A549 (cell line): ENCODE measurements at regions not wholly inside any gene's neighbourhood (a gene's known extent, or its start where the extent isn't known, plus 50 kb on each side); places are given as distances from the start of the nearest gene placed in this dataset.
"Not testable (repeated sequence)": the region's sequence is repeated elsewhere in the genome, so short reads cannot be mapped to it uniquely, and the experiment has no call there.

ENCODE experiments used
- ATAC-seq, 2 experiments: fragments of 200-7000 bp in 1 of 2; fragments of >200 bp in 1 of 2; cut with Nextera tagmentation in 1 of 2; cut with Tn5 transposase in 1 of 2; 3 replicates each; pipeline versions ENCODE4 v1.8.0 to v1.9.1; 2018 to 2020; ENCODE audit warnings: mild to moderate bottlenecking in 1 of 2, moderate library complexity in 1 of 2
- CTCF ChIA-PET: fragments of 300-600 bp; sonication (Branson Sonifier 250); formaldehyde crosslinking; extraction: SDS; loops from one replicate; lab custom pipeline; 2021; ENCODE audit warnings: antibody characterized with exemption, inconsistent platforms; lab: Yijun Ruan, JAX
- POLR2A ChIA-PET: fragments of 350-600 bp; formaldehyde crosslinking; extraction: SDS; loops from one replicate; lab custom pipeline; 2021; ENCODE audit warnings: antibody characterized with exemption, inconsistent platforms; lab: Yijun Ruan, JAX
- DNase-seq, 2 experiments: peaks; one replicate each; pipeline versions ENCODE4 v3.0.0 to v3.0.0-alpha.2; 2011 to 2016; ENCODE audit warnings: low read depth in 1 of 2, low spot score in 1 of 2
- FAIRE-seq: peaks from 2 replicates; lab custom pipeline; 2011; peaks lifted over from hg19 to GRCh38; lab: Jason Lieb, UNC
- H3K27ac ChIP-seq, 2 experiments: fragments of >200 bp; sonication (Bioruptor Twin); formaldehyde crosslinking; 3 replicates each; pipeline ENCODE4 v1.5.1; 2016 to 2017
- H3K4me1 ChIP-seq: fragments of >200 bp; sonication (Bioruptor Twin); formaldehyde crosslinking; 3 replicates; pipeline ENCODE4 v1.6.1; 2016
- H3K4me2 ChIP-seq: fragments of >200 bp; sonication (Bioruptor Twin); formaldehyde crosslinking; 3 replicates; pipeline ENCODE4 v1.6.1; 2016
- H3K4me3 ChIP-seq: fragments of >200 bp; sonication (Bioruptor Twin); formaldehyde crosslinking; 3 replicates; pipeline ENCODE4 v1.5.1; 2016
- H3K9me3 ChIP-seq: fragments of >200 bp; sonication (Bioruptor Twin); formaldehyde crosslinking; 3 replicates; pipeline ENCODE4 v1.6.1; 2016
- HOXB13 ChIP-seq: fragments of 250-450 bp; sonication (Bioruptor Pico); IDR thresholded peaks from 2 replicates; pipeline ENCODE4 v1.5.0; 2020; ENCODE audit warnings: low read depth, mild to moderate bottlenecking, moderate library complexity
- ZNF302 ChIP-seq: fragments of 250-450 bp; sonication (Bioruptor Pico); IDR thresholded peaks from 2 replicates; pipeline ENCODE4 v1.9.0; 2021; ENCODE audit warnings: inconsistent platforms, mild to moderate bottlenecking, moderate library complexity
- WGBS: methylation state at CpG from one replicate; pipeline ENCODE4 v1.1.6; 2017; ENCODE audit errors: missing lambda C conversion rate; 5-methylcytosine and 5-hydroxymethylcytosine counted together
- TF ChIP-seq, protein P1 (sequence below): fragments of >200 bp; sonication (Bioruptor Twin); formaldehyde crosslinking; IDR thresholded peaks from 3 replicates; pipeline ENCODE4 v1.5.1; 2016

DNA sequence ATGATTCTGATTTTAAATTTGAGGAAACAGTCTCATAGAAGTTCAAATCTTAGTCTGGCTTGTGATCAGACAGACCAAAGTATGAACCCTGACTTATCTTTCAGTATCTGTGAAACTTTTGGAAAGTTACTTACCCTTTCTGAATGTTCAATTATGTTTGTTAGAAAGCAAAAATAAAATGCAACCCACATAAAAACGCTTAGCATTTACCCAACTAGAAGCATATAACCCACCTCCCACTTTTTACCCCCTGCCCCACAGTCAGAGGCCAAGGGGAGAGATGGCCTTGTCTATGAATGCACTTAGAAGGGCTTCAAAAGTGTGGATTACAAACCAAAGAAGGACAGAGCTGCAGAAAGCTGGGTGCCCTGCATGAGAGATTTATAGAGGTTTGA, 248.2 kb downstream of the SPATA31A6 start:
- DNase-seq = peak in 1 of 2 experiments; percentile 30
- POLR2A ChIA-PET, FAIRE-seq, H3K9me3 ChIP-seq, CTCF ChIA-PET, H3K4me3 ChIP-seq: not testable (repeated sequence)
- WGBS = 2% methylated on average over 1 of the region's 1 CpG
- Histone ChIP-seq H3K27ac (peak overlapping the region; percentile 71 to 80), H3K4me1 (peaks cover 43% of the 10 kb centered on the region), H3K4me2 (peak overlapping the region; percentile 31)
- TF ChIP-seq HOXB13 (CRISPR knock-in tag) = peak; percentile 51; the same call in 1 of the 2 replicates
- TF ChIP-seq ZNF302 (CRISPR knock-in tag) = peak; percentile 86
- ATAC-seq = peak; percentile 37 to 52

DNA sequence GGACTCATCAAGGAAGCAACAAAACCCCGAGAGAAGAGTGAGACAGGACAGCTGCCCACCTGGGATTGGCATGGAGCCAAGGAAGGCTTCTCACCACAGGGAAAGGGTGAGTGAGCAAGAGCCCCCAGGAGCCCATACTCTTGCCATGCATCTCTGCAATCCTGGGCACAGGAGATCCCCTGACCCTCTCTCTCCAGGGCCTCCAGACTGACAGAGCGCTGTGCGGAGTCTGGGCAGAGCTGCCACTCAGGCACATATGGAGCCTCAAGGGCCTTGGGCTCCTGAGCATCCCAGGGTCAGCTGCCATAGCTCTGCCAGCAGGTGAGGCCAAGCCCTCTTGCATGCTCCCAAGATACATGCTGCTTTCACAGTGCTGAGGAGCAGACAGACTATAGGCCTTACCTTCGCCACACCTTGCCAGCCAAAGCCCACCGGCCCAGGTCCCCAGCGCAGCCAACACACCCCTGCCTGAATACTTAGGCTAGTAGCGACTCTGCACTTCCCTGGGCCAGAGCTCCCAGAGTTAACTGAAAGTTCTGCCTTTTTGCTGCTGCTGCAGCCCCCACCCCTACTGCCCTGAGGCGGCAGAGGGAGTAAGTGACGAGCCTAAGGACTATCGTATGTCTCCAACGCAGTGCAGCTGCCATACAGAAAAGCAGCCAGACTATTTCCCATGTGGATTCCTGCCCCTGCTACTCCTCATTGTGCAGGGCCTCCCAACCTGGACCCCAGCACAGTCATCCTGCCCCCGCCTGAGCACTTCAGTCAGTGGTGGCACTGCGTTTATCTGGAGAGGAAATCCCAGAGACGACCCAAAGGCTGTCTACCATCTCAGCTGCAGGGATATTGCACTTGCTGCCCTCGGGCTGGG, 251.6 kb downstream of the SPATA31A6 start:
- FAIRE-seq, H3K4me2 ChIP-seq, H3K4me3 ChIP-seq, H3K9me3 ChIP-seq, ATAC-seq, DNase-seq, POLR2A ChIA-PET, CTCF ChIA-PET: not testable (repeated sequence)
- WGBS = 74% methylated on average over 15 of the region's 15 CpGs
- peaks cover 47% of the 10 kb centered on the region for H3K4me1 ChIP-seq
- H3K27ac ChIP-seq = peak overlapping the region; percentile 34 to 57; a peak in 5 of 6 replicates

DNA sequence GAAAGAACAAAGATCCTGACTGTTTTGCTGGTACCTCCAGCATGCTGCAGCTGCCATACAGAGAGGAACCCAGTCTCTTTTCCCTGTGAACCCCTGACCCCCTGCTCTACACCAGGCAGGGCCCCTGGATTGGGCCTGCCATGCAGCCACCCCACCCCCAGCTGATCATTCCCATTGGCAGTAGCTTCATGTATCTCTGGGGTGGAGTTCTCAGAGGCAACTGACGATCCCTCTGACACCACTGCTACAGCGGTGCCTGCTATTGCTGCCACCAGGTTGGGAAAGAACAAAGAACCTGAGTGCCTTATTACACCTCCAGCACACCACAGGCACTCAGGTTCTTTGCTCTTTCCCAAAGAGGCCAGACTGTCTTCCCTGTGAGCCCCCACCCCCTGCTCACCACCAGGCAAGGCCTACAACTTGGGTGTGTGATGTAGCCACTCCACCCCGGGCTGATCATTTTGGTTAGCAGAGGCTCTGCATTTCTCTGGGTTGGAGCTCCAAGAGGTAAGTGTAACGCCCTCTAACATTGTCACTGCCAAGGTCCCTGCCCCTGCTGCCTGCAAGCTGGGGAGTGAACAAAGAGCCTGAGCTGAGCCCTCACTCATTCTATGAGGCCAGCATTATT, 252.4 kb downstream of the SPATA31A6 start:
- FAIRE-seq, DNase-seq, ATAC-seq, H3K9me3 ChIP-seq, POLR2A ChIA-PET, CTCF ChIA-PET, H3K4me3 ChIP-seq: not testable (repeated sequence)
- Histone ChIP-seq H3K4me1 (peaks cover 40% of the 10 kb centered on the region), H3K4me2 (peak overlapping the region; percentile 18; the same call in 2 of the 3 replicates), H3K27ac (peak overlapping the region; percentile 34 to 57; a peak in 5 of 6 replicates)
- WGBS = 81% methylated on average over 3 of the region's 4 CpGs

DNA sequence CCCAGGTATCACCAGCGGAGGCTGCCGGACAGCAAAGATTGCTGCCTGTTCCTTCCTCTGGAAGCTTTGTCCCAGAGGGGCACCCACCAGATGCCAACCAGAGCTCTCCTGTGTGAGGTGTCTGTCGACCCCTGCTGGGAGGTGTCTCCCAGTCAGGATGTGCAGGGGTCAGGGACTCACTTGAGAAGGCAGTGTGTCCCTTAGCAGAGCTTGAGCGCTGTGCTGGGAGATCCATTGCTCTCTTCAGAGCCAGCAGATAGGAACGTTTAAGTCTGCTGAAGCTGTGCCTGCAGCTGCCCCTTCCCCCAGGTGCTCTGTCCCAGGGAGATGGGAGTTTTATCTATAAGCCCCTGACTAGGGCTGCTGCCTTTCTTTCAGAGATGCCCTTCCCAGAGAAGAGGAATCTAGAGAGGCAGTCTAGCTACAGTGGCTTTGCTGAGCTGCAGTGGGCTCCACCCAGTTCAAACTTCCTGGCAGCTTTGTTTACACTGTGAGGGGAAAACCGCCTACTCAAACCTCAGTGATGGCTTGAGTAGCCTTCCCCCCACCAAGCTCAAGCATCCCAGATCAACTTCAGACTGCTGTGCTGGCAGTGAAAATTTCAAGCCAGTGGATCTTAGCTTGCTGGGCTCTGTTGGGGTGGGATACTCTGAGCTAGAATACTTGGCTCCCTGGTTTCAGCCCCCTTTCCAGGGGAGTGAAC, 253.7 kb downstream of the SPATA31A6 start:
- CTCF ChIA-PET, FAIRE-seq, H3K9me3 ChIP-seq, POLR2A ChIA-PET, H3K4me3 ChIP-seq: not testable (repeated sequence)
- H3K4me1 ChIP-seq = peaks cover 30% of the 10 kb centered on the region
- ATAC-seq (peak in 1 of 2 experiments; percentile 82; a peak in 3 of 6 replicates), DNase-seq (peak in 1 of 2 experiments; percentile 55)
- H3K4me2 ChIP-seq = peak overlapping the region; percentile 63
- TF ChIP-seq, protein P1, sequence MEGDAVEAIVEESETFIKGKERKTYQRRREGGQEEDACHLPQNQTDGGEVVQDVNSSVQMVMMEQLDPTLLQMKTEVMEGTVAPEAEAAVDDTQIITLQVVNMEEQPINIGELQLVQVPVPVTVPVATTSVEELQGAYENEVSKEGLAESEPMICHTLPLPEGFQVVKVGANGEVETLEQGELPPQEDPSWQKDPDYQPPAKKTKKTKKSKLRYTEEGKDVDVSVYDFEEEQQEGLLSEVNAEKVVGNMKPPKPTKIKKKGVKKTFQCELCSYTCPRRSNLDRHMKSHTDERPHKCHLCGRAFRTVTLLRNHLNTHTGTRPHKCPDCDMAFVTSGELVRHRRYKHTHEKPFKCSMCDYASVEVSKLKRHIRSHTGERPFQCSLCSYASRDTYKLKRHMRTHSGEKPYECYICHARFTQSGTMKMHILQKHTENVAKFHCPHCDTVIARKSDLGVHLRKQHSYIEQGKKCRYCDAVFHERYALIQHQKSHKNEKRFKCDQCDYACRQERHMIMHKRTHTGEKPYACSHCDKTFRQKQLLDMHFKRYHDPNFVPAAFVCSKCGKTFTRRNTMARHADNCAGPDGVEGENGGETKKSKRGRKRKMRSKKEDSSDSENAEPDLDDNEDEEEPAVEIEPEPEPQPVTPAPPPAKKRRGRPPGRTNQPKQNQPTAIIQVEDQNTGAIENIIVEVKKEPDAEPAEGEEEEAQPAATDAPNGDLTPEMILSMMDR = 0 out of 3 replicates have a peak, but pooled peaks have one; percentile 13
- peak overlapping the region; percentile 73 to 79 for H3K27ac ChIP-seq
- WGBS = 41% methylated on average over 4 of the region's 6 CpGs

DNA sequence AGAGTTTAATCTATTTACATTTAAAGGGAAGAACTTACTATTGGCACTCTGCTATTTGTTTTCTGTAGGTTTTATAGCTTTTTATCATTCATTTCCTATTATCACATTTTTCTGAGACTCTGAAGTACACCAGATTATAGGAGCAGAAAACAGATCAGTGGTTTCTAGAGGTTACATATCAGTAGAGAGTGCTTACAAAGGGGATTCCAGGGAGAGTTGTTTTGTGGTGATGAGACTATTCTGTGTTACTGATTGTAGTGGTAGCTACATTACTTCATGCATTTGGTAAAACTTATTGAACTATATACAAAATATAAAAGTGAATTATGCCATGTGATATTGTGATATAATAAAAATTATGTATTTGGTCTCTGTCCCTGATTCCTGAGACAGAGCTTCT, 259.2 kb downstream of the SPATA31A6 start:
- H3K9me3 ChIP-seq, H3K4me3 ChIP-seq, POLR2A ChIA-PET, H3K27ac ChIP-seq, H3K4me1 ChIP-seq, DNase-seq, H3K4me2 ChIP-seq, ATAC-seq, CTCF ChIA-PET, FAIRE-seq: not testable (repeated sequence)

DNA sequence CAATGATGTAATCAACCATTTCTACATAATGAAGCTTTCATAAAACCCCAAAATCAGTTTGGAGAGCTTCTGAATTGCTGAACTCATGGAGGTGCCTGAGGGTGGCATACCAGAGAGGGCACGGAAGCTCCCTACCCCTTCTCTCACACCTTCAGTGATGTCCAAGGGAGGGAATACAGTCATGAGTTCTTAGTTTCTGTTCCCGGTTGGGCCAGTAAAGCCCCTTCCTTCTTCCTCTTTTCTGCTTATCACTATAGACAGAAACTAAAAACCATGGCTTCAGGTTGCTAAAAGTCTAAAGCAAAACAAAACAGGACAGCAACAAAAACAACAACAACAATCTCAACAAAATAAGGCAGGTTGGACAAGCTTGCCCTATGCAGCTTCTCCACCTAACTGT, 260.0 kb downstream of the SPATA31A6 start:
- H3K4me3 ChIP-seq, H3K4me2 ChIP-seq, ATAC-seq, DNase-seq, POLR2A ChIA-PET, H3K9me3 ChIP-seq, CTCF ChIA-PET, H3K27ac ChIP-seq, H3K4me1 ChIP-seq: not testable (repeated sequence)
- 38% methylated on average over 2 of the region's 2 CpGs for WGBS
- FAIRE-seq = peak; percentile 51
